NT2/D1 (cell line): ENCODE measurements at regions not wholly inside any gene's neighbourhood (a gene's known extent, or its start where the extent isn't known, plus 50 kb on each side); places are given as distances from the start of the nearest gene placed in this dataset.

ENCODE experiments used
- SUZ12 ChIP-seq: IDR thresholded peaks from 2 replicates; pipeline ENCODE4 v1.6.1; 2011; ENCODE audit not compliant: insufficient read length, insufficient read depth; ENCODE audit errors: extremely low read depth
- ZNF274 ChIP-seq: IDR thresholded peaks from 2 replicates; pipeline ENCODE4 v1.6.1; 2011; ENCODE audit warnings: mild to moderate bottlenecking, low read depth, low read length

- TF ChIP-seq ZNF274: no peak
- no peak for TF ChIP-seq SUZ12
Observed at GRCh38 chr11:90823446-90823845, 600.6 kb upstream of the CHORDC1 start.
